HG02588 (cell line): ENCODE measurements at regions not wholly inside any gene's neighbourhood (a gene's known extent, or its start where the extent isn't known, plus 50 kb on each side); places are given as distances from the start of the nearest gene placed in this dataset.
A peak's percentile ranks its signal among the peaks of the same experiment; 100 is the strongest.

Source experiments
- ATAC-seq: cut with Tn5 transposase; IDR thresholded peaks from one replicate; pipeline ENCODE4 v1.9.1; 2021; ENCODE audit warnings: mild to moderate bottlenecking, moderate library complexity; ENCODE audit not compliant: unreplicated experiment

DNA sequence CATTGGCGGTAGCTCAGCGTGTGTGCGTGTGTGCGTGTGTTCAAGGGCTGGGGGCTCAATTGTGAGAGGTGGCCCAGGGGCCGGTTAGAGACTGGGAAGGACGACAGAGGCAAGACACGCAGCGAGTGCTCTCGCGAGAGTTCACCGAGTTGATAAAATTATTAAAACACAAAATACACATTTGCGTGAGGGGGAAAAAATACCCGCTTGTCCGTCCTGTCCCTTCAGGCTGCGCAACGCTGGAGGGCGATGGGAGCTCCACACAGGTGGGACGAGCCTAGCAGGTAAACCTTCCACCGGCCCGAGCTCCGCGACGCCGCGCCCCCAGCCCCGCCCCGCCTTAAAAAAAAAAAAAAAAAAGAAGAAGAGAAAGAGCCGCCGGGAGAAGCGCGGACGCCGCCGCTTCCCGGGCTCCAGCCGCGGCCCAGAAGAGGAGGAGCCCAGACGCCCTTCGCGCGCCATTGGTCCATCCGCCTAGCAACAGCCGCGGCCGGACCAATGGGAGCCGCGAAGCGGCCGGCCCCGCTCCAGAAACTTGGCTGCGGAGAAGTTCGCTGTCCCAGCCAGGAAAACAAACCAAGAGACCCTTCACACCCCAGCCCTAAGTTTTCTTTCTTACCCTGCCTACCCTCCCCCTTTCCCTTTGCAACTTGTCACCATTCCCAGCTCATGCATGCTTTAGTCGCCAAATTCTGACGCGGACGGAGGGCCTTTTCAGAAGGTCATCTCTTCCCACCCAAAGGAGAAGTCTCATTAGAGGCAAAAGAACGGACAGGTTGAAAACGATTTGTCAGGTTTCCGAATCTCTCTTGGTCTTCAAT lies 169.9 kb upstream of the MAF start:
- peak; percentile 98 for ATAC-seq

DNA sequence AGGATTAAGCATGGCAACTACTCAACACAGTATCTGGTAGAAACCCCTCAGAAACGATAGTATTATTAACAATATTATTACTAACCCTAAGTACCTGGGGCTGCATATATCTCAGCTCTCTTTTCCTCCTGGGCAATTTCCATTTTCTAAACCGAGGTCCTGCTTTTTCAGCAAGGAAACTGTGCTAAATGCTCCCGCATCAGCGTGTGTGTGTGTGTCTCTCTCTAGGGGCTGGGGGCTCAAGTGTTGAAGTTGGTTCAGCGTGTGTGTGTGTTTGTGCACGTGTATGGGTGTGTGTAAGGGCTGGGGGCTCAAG lies 169.3 kb upstream of the MAF start:
- no peak for ATAC-seq

DNA sequence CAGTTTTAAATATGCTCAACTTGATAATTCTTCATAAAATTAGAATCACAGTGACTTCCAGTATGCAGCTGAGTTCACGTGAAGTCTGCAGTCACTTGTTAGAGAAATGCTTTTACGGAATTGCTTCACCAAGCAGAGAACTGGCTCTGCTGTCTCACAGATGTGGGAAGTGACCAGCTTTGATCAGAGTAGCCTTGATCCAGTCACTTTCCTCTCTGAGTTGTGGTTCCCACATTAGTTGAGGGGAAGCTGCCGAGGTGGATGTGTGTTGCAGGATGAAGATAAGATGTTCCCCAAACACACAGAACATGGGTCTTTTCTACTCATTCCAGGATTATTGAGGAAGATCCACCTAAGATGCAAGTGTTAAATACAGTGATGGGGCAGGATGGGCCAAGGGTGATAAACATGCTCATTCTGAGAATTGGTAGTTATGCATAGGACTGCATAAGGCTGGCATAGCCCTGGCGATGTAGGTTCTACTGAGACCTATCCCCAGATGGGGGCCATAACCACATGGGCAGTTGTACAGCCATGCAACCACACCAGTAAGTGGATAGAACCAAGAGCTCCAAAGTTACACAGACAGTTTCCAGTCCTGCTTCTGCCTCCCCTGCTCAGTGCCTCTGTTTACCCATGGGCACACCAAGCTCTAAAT lies 168.9 kb upstream of the MAF start:
- no peak for ATAC-seq

DNA sequence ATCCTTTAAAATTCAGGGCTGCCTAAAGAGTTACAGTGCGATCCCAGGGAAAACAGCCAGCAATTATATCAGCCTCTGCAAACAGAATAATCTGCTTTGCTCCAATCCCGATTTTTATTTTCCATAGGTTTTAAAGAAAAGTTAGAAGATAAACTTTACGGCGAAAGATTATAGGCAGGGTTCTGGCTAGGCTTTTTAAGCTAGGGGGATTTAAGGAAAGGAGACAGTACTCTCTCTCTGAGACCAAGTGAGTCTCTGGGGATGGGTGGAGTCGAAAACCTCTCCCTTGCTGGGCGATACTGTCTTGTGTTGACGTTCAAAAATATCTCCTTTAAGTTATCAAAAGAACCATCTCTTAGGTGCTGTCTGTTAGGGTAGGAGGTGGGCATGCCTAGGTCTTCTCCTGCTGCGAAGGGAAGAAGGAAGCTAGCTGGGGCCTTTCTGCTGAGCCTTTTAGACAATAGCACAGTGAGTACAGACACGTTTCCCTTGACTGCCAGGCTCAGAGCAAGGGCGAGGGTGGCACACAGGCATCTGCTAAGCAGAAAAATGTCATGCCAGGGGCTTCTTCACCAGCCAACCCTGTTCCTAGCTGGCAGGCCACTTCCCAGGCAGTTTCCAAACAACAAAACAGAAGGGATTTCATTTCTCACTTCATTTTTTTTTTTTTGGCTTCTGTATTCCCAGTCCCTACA lies 167.9 kb upstream of the MAF start:
- no peak for ATAC-seq

DNA sequence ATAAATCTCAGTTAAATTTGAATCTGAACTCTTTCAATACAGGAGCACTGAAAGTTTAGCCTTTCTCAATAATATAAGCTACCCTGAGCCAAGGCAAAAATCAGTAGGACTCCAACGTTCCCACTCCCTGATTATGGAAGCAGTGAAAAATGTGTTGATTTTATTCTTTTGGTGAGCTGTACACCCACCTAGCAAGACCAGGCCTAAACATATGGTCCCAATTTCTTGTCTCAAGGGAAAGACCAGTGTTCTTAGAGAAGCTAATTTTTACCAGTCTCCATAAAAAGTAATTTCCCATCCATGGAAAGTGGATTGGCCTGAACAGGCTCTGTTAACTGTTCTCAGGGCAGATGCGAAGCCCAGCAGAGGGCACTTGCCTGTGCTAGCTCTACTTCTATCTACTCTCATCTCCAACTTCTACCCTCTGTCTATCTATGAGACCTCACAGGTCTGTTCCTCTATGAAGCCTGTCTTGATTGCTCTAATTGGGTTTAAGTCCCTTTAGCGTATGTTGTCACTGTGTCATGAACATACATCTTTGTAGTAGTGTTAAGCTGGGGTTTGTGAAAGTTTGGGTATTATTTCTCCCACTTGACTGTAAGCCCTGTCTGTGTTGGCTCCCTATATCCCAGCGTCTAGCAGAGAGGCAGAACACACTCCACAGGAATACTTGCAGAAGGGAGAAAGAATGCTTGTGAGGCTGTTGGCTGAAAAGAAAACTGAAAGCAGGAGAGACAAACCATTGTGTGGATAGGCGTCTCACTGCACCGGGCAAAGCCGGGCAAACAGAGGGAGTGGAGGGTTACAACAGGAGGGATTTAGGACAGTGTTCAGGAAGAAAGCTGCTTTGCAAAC lies 167.1 kb upstream of the MAF start:
- no peak for ATAC-seq

DNA sequence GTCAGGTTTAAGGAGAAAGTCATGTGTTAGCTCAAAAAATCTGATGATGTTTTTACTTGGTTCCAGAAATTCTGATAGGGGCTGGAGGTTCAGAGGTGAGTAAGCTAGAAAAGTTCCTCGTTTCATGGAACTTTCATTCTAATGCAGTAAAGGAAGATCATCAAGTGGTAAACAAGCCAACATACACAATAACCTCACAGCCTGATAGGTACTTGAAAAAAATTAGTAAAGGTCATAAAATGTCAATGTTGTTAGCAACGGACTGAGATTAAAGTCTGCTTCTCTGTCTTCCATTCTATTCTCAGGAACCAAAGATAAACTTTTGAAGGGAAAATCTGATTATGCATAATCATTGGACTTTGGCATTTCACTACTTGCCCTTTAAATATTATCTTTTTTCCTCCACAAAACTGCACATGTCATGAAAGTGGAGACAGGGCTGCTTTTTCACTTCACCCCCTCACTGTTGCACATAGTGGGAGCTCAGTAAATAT lies 165.4 kb upstream of the MAF start:
- no peak for ATAC-seq

DNA sequence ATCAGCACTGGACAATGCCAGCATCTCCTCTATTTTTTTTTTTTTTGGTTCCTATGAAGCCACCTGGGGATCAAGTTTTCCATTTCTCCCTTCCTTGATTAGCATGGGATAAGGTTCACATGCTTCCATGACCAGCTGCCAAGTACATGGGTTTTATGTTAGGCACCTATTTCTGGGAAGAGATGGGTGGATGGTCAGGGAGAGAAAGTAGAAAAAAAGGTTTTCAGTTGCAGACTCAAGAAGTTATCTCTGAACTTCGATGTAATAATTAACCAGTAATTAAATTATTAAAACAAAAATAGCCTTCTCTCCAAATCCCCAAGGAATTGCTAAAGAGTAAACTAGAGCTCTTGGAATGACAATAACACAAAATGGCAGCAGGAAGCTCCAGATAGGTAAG lies 164.9 kb upstream of the MAF start:
- ATAC-seq = no peak

DNA sequence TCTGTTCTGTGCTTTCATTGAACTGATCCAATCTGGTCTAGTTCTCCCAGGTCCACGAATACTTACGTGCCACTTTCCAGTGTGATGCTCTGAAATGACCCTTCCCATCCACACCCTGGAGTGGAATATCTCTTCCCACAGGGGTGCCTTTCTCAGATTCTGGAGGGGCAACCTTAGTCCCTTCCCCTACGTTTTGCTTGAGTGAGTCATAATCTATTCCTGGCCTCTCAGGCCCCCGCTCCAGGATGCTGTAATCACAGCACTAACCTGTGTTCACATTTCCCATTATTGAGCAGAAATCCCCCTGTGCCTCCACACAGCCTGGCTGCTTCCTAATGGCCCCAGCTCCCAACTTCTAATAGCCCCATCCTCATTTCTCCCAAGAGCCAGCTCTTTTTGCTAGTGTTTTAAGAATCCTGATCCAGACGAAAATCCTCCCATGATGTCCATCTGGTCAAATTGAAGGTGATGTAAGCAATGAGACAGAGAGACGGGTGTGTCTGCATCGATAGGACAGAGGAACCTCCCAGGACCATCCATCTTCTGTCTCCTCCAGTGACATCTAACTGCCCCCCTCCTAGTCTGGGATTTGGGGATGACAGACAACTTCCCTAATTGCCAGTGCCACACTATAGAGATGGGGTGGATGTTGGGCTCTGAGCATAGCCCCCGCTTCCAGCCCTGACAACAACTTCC lies 164.0 kb upstream of the MAF start:
- no peak for ATAC-seq

DNA sequence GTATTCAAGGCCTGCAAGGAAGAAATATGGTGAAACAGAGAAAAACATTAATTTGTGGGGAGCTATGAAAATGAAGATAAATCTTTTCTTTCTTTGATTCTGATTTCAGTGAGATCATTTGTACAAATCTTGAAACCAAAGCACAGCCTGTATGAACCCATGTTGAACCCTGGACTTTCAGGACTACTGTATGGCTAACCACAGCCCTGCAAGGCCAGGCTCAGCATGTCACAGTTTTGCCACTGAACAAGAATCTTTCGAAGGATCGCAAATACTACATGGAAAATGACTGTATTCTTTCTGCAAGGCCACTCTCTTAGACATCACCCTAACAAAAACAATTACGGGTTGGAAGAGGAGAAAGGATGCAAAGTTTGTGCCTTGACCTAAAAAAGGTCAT lies 161.7 kb upstream of the MAF start:
- no peak for ATAC-seq

DNA sequence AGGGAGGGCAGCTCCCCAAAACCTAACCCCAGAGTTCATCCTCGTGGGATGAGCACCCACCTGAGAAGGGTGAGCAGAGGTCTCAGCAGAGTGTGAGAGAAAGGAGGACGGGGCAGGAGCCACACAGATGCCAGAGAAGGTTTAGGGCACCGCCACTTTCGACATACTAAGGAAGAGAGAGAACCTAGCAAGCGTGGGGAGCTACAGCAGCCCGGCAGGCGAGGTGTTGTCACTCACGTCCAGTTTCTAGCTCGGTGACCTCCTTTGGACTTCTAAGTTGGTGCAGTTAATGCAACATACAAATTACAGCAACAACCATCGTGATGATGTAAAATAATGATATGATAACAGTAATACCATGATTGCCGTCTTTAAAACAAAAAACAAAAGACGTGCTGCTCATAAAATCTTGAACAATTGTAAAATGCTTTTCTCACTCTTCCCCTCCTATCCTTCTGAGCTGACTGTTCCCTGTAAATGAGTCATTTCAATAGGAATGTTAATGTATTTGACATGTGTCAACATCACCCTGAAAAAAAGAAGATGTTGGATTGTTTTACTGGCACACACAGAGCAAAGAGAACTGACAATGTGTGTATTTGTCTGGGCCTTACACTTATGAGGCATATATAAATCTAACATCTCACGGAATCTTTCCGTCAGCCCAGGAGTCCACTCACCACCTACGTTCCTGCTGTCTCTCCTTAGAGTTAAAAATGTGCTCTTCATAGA lies 158.2 kb upstream of the MAF start:
- ATAC-seq = no peak

DNA sequence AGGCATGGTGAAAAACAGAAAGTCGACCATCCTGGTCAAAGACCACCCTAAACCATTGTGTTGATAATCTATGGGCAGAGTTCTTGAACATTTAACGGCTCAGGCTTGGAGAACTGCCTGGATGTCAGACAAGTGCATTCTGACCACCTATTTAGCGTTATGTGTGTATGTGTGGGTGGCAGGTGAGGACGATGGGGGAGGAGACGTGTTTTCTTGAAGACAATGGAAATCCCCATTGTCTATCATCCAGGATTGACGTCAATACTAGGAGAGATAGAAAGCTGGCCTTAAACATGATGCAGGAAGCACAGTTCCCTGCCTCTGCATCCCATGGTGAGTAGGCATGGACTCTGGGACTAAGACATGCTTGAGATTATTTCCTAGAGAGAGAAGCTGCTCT lies 157.4 kb upstream of the MAF start:
- no peak for ATAC-seq

DNA sequence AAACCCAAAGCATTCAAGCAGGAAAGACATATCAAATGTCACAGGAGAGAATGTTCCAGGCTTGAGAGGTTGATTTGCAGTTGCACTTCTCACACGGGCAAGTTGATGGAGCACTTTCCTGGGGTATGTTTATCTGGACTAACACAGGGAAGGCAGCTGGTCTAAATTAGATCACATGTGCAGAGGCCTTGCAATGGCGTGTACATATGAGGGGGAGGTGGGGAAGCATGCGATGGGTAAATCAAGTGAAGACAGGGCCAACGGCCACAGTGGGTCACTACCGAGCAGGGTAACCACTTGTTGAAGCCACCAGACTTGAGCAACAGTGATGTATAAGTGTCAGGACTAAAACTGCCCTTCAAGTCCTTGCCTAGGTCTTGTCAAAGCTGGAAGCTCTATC lies 156.6 kb upstream of the MAF start:
- ATAC-seq = no peak

DNA sequence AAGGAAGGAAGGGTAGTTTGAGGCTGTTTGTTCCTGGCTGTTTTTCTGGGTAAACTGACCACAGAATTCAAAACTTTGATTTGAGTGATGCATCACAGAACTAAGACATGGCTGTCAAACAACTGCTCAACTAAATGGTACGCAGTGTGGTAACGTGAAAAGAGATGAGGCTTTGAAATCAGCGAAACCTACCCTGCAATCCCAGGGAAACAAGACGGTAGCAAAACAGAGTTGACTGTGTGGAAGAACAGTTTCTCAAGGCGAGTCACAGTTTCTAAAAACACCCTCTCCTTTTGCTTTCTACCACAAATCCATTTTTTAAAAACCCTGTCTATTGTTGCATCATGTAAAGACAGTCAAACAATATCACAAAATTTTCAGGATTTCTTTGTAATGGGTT lies 156.0 kb upstream of the MAF start:
- no peak for ATAC-seq

DNA sequence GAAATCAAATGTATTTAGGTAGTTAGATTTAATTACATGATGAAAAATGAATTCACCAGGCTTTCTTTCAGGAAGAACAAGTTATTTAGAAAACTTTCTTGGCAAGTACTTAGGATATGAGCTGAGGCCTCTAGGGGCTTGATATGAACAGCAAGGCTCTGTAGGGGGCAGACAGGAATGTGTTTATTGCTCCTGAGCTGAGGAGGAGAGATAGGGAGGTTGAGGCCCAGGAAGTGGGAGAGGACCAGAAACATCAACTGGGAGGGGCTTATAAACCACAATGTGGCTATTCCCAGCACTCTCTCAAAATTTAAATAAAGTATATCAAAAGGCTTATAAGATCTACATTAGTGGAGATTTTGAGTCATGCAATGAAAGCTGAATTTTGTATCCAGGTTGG lies 154.0 kb upstream of the MAF start:
- ATAC-seq = no peak

DNA sequence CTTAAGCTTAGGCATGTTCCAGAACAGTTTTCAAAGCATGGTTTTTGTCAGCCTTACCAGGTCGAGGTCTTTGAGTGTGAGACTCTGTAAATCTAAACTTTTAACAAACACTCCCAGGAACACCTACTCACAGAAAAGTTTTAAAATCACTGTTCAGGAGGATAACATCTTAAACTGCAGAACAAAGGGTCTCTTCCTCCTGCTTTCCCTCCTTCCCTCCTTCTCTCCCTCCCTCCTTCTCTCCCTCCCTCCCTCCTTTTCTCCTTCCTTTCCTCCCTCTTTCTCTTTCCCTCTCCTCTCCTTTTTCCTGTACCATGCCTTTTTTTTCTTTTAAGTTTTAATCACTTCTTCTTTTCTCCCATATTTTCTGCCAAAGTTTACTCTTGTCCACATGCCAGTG lies 153.5 kb upstream of the MAF start:
- no peak for ATAC-seq

DNA sequence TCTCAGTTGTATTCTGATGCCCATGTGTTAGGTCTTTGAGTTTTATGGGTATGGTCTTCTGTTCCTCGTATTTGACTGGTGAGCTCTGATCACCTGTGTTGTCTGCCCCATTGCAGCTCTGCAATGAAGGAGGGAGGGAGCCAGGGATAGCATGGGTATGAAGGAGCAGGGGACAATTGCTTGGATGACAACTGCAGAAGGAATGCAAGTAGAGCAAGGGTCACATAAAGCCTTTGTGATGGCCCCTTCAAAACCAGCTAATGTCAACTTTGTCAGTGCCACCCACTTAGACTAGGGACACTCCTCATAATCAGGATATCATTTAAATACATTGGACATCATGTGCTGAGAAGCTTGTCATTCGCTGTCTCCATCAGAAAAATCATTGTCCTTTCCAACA lies 152.7 kb upstream of the MAF start:
- ATAC-seq = no peak

DNA sequence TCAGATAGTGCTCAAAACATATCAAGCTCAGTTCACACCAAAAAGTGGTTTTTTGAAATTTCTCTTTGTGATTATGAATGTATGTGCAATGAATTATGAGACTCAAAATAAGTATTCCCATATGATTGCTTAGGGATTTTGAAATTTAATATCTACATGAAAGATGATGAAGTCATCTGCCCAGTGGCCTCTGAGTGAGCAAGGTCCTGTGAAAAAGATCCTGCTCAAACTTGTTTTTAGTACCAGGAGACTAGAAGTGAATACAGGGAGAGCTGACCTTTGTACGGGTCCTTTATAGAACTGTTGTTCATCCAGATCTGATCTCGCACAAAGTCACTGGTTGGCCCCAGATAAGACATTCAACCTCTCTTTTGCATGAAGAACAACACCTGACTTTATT lies 151.9 kb upstream of the MAF start:
- no peak for ATAC-seq

DNA sequence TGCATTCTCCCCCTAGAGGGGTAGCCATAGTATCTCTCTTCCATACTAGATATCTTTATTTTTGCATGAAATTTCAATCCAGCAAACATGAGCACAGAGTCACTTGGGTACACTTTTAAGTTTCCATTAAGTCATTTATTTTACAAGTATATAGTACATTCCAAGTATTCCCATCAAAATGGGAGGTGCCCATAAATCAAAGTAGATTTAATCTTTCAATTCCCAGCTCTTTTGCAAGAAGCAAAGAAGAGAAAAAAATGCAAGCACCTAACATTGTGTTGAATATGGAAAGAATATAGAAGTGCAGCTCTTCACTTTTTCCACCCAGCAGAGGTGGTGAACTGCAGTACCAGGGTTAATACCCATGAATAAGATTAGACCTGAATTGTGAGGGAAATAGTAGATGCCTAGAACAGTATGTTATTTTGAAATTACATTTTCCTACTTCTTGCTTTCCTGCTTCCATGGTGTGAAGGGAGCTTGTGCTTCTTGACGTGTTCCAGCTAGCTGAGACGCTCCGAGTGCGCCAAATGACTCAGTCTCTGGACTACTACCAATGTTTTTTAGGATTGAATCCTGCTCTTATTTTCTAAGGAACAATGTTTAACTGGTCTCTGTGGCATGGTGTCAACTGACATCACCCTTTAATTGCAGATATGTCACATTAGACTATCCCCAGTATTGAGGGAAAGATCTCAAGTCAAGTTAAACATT lies 151.1 kb upstream of the MAF start:
- no peak for ATAC-seq

DNA sequence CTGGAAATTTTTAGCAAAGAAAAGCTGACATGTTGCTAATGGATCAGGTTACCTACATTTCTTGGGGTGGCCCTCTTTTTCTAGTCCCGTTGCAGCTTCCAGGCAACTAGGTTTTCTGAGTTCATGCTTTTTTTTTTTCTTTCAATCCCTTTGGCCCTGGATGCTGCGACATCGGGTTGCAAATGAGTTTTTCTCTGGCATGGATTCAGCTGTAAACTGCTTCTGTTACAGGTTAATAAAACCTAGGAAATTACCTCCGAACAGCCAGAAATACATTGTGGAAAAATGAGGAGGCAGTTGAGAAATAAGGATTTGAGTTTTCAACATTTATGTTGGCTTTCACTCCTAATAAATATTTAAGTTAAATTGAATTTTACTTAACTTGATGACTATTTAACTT lies 149.8 kb upstream of the MAF start:
- ATAC-seq = no peak
